Parathyroid adenoma (tissue), 2 donors: ENCODE measurements at regions not wholly inside any gene's neighbourhood (a gene's known extent, or its start where the extent isn't known, plus 50 kb on each side); places are given as distances from the start of the nearest gene placed in this dataset.

Source experiments
- H2AFZ ChIP-seq: fragments of 300-600 bp; sonication (generic); one replicate; pipeline ENCODE4 v1.7.0; 2017; ENCODE audit warnings: antibody characterized with exemption, mild to moderate bottlenecking
- H3K27ac ChIP-seq: fragments of 300-600 bp; sonication (generic); one replicate; pipeline ENCODE4 v1.7.0; 2017
- H3K27me3 ChIP-seq: fragments of 300-600 bp; sonication (generic); one replicate; pipeline ENCODE4 v1.7.0; 2017; ENCODE audit warnings: low read length; ENCODE audit not compliant: control insufficient read depth, insufficient read depth
- H3K36me3 ChIP-seq: fragments of 300-600 bp; sonication (generic); one replicate; pipeline ENCODE4 v1.7.0; 2017; ENCODE audit warnings: low read length; ENCODE audit not compliant: control insufficient read depth, insufficient read depth
- H3K4me1 ChIP-seq: fragments of 300-600 bp; sonication (generic); one replicate; pipeline ENCODE4 v1.7.0; 2017; ENCODE audit warnings: control low read depth
- H3K4me2 ChIP-seq: fragments of 300-600 bp; sonication (generic); one replicate; pipeline ENCODE4 v1.7.0; 2017; ENCODE audit warnings: low read length
- H3K4me3 ChIP-seq: fragments of 300-600 bp; sonication (generic); one replicate; pipeline ENCODE4 v1.7.0; 2017; ENCODE audit warnings: low read depth, low read length
- H3K79me2 ChIP-seq: fragments of 300-600 bp; sonication (generic); one replicate; pipeline ENCODE4 v1.7.0; 2017; ENCODE audit warnings: control low read depth
- H3K9ac ChIP-seq: fragments of 300-600 bp; sonication (generic); one replicate; pipeline ENCODE4 v1.7.0; 2017; ENCODE audit warnings: mild to moderate bottlenecking
- H3K9me3 ChIP-seq: fragments of 300-600 bp; sonication (generic); one replicate; pipeline ENCODE4 v1.7.0; 2017; ENCODE audit warnings: low read length; ENCODE audit not compliant: control insufficient read depth
- TF ChIP-seq, protein P1 (sequence below): fragments of 300-600 bp; sonication (generic); IDR thresholded peaks from one replicate; pipeline ENCODE4 v1.7.0; 2017; ENCODE audit warnings: antibody characterized with exemption, mild to moderate bottlenecking
- donor health status: primary hyperparathyroidism.

DNA sequence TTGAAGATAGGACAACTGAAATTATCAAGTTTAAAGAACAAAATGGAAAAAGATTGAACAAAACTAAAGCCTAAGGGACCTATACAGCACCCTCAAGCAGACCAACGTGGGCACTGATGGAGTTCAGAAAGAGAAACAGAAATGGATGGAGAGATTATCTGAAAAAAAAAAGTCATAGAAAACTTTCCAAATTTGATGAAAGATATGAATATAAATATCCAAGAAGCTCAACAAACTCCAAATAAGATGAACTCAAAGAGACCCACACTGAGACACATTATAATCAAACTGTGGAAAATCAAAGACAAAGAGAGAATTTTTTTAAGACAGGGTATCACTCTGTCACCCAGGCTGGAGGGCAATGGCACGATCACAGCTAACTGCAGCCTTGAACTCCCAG lies 128.6 kb upstream of the PUM3 start:
- Histone ChIP-seq H2AFZ (no peak overlapping the region), H3K4me1 (no peaks in the 10 kb centered on the region), H3K27ac (no peak overlapping the region), H3K4me3 (no peak overlapping the region), H3K9me3 (no peaks in the 10 kb centered on the region), H3K27me3 (no peaks in the 10 kb centered on the region), H3K9ac (no peak overlapping the region), H3K4me2 (no peak overlapping the region), H3K79me2 (no peaks in the 10 kb centered on the region), H3K36me3 (no peaks in the 10 kb centered on the region)
- TF ChIP-seq, protein P1, sequence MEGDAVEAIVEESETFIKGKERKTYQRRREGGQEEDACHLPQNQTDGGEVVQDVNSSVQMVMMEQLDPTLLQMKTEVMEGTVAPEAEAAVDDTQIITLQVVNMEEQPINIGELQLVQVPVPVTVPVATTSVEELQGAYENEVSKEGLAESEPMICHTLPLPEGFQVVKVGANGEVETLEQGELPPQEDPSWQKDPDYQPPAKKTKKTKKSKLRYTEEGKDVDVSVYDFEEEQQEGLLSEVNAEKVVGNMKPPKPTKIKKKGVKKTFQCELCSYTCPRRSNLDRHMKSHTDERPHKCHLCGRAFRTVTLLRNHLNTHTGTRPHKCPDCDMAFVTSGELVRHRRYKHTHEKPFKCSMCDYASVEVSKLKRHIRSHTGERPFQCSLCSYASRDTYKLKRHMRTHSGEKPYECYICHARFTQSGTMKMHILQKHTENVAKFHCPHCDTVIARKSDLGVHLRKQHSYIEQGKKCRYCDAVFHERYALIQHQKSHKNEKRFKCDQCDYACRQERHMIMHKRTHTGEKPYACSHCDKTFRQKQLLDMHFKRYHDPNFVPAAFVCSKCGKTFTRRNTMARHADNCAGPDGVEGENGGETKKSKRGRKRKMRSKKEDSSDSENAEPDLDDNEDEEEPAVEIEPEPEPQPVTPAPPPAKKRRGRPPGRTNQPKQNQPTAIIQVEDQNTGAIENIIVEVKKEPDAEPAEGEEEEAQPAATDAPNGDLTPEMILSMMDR, result no peak

DNA sequence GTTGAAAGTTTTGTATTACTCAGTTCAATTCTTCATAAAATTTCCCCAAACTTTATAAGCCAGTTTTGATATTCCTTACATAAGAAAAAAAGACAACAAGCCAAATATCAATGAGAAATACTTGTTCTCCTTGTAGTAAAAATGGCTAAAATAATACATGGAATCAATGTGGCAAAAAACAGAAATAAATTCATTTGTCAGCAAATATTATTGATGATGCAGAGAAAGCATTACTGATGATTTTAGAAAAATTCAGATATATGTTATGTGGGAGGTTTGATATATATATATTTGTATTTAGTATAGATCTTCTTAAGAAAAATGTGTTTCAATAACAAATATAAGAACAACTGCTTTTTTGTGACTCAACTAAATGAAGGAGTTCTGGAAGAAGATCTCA lies 127.0 kb upstream of the PUM3 start:
- no peak overlapping the region for H2AFZ ChIP-seq
- H3K79me2 ChIP-seq, result no peaks in the 10 kb centered on the region
- H3K27me3 ChIP-seq, result no peaks in the 10 kb centered on the region
- H3K4me3 ChIP-seq, result no peak overlapping the region
- H3K27ac ChIP-seq, result no peak overlapping the region
- no peak overlapping the region for H3K4me2 ChIP-seq
- H3K36me3 ChIP-seq, result no peaks in the 10 kb centered on the region
- H3K4me1 ChIP-seq, result no peaks in the 10 kb centered on the region
- TF ChIP-seq, protein P1, result no peak
- H3K9me3 ChIP-seq, result no peaks in the 10 kb centered on the region
- no peak overlapping the region for H3K9ac ChIP-seq

DNA sequence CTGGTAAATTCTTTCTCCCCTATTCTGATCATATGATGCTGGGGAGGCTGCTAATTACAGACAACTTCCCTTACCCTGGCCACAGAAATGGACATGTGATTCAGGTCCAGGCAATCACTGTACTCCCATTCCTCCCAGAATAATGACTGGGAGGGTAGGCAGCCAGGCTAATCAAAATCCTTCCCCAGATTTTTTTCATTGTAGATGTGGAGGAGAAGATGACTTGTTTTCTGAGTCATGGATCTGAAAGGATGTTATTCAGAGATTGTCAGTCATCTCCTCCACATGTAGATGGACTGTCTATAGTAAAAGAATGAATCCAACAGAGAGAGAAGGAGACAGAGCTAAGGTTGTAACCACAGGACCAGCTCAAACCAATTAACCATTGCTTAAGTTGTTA lies 123.9 kb upstream of the PUM3 start:
- no peaks in the 10 kb centered on the region for H3K27me3 ChIP-seq
- no peaks in the 10 kb centered on the region for H3K79me2 ChIP-seq
- no peaks in the 10 kb centered on the region for H3K9me3 ChIP-seq
- H3K4me2 ChIP-seq, result no peak overlapping the region
- no peak overlapping the region for H2AFZ ChIP-seq
- TF ChIP-seq, protein P1, result no peak
- H3K4me1 ChIP-seq, result no peaks in the 10 kb centered on the region
- H3K36me3 ChIP-seq, result no peaks in the 10 kb centered on the region
- H3K4me3 ChIP-seq, result no peak overlapping the region
- H3K9ac ChIP-seq, result no peak overlapping the region
- H3K27ac ChIP-seq, result no peak overlapping the region

DNA sequence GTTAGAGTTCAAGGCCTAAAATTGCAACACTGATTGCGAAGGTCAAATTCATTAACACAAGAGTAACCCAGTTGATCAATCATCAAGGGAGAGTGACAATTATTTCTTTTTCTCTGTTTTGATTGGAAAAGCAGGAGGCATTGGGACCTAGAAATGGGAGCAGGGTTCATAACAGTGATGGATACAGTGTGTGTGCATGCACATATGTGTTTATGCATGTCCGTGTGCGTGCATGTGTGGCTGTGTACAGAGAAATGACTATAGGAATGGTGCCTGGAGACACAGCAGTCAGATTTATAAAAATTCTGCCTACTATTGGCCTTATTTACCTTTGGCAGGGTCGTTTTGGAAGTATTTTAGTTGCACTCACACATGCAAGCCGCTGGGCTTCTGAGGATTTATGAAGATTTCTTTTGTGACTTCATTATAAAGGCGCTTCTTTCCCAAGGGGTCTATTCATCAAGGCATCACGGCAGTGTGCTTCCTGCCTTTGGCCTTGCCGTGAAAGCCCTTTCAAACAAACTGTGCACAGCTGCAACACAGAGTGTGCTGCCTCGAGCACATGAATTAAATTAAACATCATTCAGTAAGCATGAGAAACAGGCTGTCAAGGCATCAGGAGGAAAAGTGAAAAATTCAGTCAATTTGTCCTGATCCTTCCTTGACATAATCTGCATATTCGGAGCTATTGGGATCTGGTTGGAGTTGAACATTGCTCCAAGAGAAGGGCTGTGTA lies 122.8 kb upstream of the PUM3 start:
- Histone ChIP-seq H3K27me3 (no peaks in the 10 kb centered on the region), H2AFZ (no peak overlapping the region), H3K9me3 (no peaks in the 10 kb centered on the region), H3K4me1 (no peaks in the 10 kb centered on the region), H3K4me3 (no peak overlapping the region), H3K79me2 (no peaks in the 10 kb centered on the region), H3K9ac (no peak overlapping the region), H3K4me2 (no peak overlapping the region), H3K27ac (no peak overlapping the region), H3K36me3 (no peaks in the 10 kb centered on the region)
- TF ChIP-seq, protein P1, result no peak

DNA sequence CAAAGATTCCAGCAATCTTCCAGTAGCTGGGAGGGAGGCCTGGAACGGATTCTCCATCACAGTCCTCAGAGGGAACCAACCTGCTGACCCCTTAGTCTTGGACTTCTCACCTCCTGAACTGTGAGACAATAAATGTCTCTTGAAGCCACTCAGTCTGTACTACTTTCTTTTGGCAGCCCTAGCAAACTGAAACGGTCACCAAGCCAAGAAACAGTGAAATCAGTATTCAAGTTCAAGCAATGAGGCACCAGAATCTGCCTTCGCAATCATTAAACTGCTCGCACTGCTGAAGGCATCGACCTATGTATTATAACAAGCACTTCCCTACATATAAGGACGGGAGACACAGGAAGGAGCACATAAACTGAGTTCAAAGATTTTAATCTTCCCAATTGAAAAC lies 120.6 kb upstream of the PUM3 start:
- Histone ChIP-seq H3K9ac (no peak overlapping the region), H3K79me2 (no peaks in the 10 kb centered on the region), H3K4me2 (no peak overlapping the region), H3K4me1 (no peaks in the 10 kb centered on the region), H3K36me3 (no peaks in the 10 kb centered on the region), H3K27ac (no peak overlapping the region), H3K4me3 (no peak overlapping the region), H3K9me3 (no peaks in the 10 kb centered on the region), H3K27me3 (no peaks in the 10 kb centered on the region), H2AFZ (no peak overlapping the region)
- TF ChIP-seq, protein P1, result no peak
